ENCODE measurements at regions not wholly inside any gene's neighbourhood (a gene's known extent, or its start where the extent isn't known, plus 50 kb on each side); places are given as distances from the start of the nearest gene placed in this dataset.

GRCh38 chr3:4060603-4061002, 242.6 kb upstream of the SETMAR start (continued):
- TF ChIP-seq SMAD4 (CRISPR knock-in tag; IDR thresholded peaks at IDR 0.05) (no peak), AFF4 (CRISPR knock-in tag; IDR thresholded peaks at IDR 0.05; ENCODE audit: borderline replicate concordance) (no peak), TEAD4 (CRISPR knock-in tag; IDR thresholded peaks at IDR 0.05) (no peak), GABPB1 (CRISPR knock-in tag; IDR thresholded peaks at IDR 0.05) (no peak), JUN (CRISPR knock-in tag; IDR thresholded peaks at IDR 0.05) (no peak)

GRCh38 chr3:4061195-4061594, 242.0 kb upstream of the SETMAR start:
- no peak overlapping the region for H3K27ac Mint-ChIP-seq
- no peaks in the 10 kb centered on the region for H3K27me3 Mint-ChIP-seq (ENCODE audit: low read depth)
- H3K4me3 Mint-ChIP-seq, result no peak overlapping the region
- H3K4me1 Mint-ChIP-seq, result peaks cover 40% of the 10 kb centered on the region
- H3K9me3 Mint-ChIP-seq, result peaks cover 29% of the 10 kb centered on the region
- POLR2A ChIA-PET, result no interaction called here
- ATAC-seq, result no peak
- DNase-seq (ENCODE audit: low spot score), result no peak
- CTCF ChIA-PET, result no interaction called here
- H3K36me3 Mint-ChIP-seq, result no peaks in the 10 kb centered on the region
- TF ChIP-seq PRRX2 (CRISPR knock-in tag; IDR thresholded peaks at IDR 0.05), result no peak
- no peak for TF ChIP-seq NFATC4 (CRISPR knock-in tag; IDR thresholded peaks at IDR 0.05)
- TF ChIP-seq ZNF416 (CRISPR knock-in tag; IDR thresholded peaks at IDR 0.05), result no peak
- TF ChIP-seq ZNF232 (CRISPR knock-in tag; IDR thresholded peaks at IDR 0.05), result no peak
- no peak for TF ChIP-seq ZSCAN18 (CRISPR knock-in tag; IDR thresholded peaks at IDR 0.05)
- TF ChIP-seq GTF2I (CRISPR knock-in tag; conservative IDR thresholded peaks at IDR 0.05), result no peak
- no peak for TF ChIP-seq EMX1 (CRISPR knock-in tag; IDR thresholded peaks at IDR 0.05)
- TF ChIP-seq IRF1 (CRISPR knock-in tag; IDR thresholded peaks at IDR 0.05), result no peak

- no peak overlapping the region for H3K4me3 Mint-ChIP-seq
Measured at GRCh38 chr3:4061783-4062360, 241.3 kb upstream of the SETMAR start.

More at GRCh38 chr3:4061783-4062360, 241.3 kb upstream of the SETMAR start:
- H3K4me1 Mint-ChIP-seq, result peaks cover 43% of the 10 kb centered on the region
- peaks cover 36% of the 10 kb centered on the region for H3K9me3 Mint-ChIP-seq
- H3K27me3 Mint-ChIP-seq (ENCODE audit: low read depth), result no peaks in the 10 kb centered on the region
- TF ChIP-seq ZMAT4 (CRISPR knock-in tag; IDR thresholded peaks at IDR 0.05), result no peak
- TF ChIP-seq OVOL2 (CRISPR knock-in tag; IDR thresholded peaks at IDR 0.05; ENCODE audit: borderline replicate concordance), result no peak
- no peak for TF ChIP-seq ATF3 (CRISPR knock-in tag; conservative IDR thresholded peaks at IDR 0.05)
- TF ChIP-seq IRF1 (CRISPR knock-in tag; IDR thresholded peaks at IDR 0.05), result no peak
- TF ChIP-seq NR1H2 (CRISPR knock-in tag; IDR thresholded peaks at IDR 0.05), result no peak
- no peak for TF ChIP-seq ZNF416 (CRISPR knock-in tag; IDR thresholded peaks at IDR 0.05)
- TF ChIP-seq USF2 (CRISPR knock-in tag; IDR thresholded peaks at IDR 0.05), result no peak
- TF ChIP-seq ETV6 (CRISPR knock-in tag; IDR thresholded peaks at IDR 0.05), result no peak
- CTCF ChIA-PET, result no interaction called here
- no peak overlapping the region for H3K27ac Mint-ChIP-seq
- H3K36me3 Mint-ChIP-seq, result no peaks in the 10 kb centered on the region
- POLR2A ChIA-PET, result no interaction called here
- no peak for ATAC-seq
- no peak for DNase-seq (ENCODE audit: low spot score)
